GM20000 (cell line): ENCODE measurements at regions not wholly inside any gene's neighbourhood (a gene's known extent, or its start where the extent isn't known, plus 50 kb on each side); places are given as distances from the start of the nearest gene placed in this dataset.
"Not testable (repeated sequence)": the region's sequence is repeated elsewhere in the genome, so short reads cannot be mapped to it uniquely, and the experiment has no call there.

ENCODE experiments used
- DNase-seq: peaks from one replicate; pipeline ENCODE4 v3.0.0; 2012; ENCODE audit warnings: low spot score
- TF ChIP-seq, protein P1 (sequence below): IDR thresholded peaks from 2 replicates; pipeline ENCODE4 v1.5.1; 2012; ENCODE audit warnings: mild to moderate bottlenecking, control low read depth; ENCODE audit errors: extremely low read depth, missing control alignments

DNA sequence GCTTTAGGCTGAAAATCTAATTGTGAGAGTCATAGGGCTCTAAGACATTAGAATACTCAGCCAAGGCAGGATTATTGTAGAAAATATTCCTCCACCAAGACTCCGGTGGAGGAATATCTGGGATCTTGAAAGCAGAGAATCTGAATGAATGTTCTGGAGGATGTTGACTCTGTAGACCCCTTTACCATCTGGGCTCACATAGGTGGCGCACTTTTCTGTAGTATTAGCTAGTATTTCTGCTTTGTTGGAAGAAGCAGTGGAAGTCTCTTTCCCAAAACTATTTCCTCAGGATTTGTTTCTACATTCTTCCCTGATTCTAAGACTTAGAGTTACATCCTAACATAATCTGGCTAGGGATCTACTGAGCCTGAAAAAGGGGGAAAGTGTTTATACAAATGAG is 752.4 kb upstream of the SEMA6A start:
- TF ChIP-seq, protein P1, sequence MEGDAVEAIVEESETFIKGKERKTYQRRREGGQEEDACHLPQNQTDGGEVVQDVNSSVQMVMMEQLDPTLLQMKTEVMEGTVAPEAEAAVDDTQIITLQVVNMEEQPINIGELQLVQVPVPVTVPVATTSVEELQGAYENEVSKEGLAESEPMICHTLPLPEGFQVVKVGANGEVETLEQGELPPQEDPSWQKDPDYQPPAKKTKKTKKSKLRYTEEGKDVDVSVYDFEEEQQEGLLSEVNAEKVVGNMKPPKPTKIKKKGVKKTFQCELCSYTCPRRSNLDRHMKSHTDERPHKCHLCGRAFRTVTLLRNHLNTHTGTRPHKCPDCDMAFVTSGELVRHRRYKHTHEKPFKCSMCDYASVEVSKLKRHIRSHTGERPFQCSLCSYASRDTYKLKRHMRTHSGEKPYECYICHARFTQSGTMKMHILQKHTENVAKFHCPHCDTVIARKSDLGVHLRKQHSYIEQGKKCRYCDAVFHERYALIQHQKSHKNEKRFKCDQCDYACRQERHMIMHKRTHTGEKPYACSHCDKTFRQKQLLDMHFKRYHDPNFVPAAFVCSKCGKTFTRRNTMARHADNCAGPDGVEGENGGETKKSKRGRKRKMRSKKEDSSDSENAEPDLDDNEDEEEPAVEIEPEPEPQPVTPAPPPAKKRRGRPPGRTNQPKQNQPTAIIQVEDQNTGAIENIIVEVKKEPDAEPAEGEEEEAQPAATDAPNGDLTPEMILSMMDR: no peak
- no peak for DNase-seq

DNA sequence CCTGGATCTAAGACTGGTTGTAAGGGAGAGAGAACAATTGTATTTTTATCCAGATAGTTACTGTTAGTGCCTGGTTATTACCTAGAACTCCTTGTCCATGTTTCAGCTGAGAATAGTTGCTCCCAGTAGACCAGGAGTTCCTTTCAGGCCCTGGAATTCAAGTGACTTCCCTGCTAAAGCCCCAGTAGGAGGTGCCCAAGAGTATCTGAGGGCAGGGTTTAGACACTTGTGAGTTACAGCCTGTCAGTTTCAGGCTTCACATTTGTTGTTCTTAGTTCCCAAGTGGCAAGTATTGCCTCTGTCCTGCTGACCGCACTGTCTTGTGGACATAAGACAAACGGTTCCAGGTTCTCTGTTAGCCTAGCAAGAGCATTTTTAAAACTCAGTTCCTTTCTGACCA is 743.9 kb upstream of the SEMA6A start:
- DNase-seq: no peak
- TF ChIP-seq, protein P1: no peak

DNA sequence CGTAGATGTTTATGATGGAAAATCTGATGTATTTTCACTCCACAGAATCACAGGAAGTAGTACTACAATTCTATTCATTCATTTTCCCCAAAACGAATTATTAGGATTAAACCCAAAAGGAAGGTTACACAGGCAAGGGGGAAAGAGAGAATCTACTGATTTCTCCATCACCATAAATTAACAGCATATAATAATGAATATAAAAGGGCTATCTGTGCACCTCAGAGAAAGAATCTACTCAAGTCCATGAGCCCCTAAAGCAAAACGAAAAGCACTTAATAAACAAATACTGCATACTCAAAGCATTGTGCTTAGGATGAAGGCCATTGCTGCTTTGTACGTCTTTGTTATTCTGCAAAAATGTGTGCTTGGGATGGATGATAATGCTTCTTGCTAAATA is 740.5 kb upstream of the SEMA6A start:
- TF ChIP-seq, protein P1: no peak

DNA sequence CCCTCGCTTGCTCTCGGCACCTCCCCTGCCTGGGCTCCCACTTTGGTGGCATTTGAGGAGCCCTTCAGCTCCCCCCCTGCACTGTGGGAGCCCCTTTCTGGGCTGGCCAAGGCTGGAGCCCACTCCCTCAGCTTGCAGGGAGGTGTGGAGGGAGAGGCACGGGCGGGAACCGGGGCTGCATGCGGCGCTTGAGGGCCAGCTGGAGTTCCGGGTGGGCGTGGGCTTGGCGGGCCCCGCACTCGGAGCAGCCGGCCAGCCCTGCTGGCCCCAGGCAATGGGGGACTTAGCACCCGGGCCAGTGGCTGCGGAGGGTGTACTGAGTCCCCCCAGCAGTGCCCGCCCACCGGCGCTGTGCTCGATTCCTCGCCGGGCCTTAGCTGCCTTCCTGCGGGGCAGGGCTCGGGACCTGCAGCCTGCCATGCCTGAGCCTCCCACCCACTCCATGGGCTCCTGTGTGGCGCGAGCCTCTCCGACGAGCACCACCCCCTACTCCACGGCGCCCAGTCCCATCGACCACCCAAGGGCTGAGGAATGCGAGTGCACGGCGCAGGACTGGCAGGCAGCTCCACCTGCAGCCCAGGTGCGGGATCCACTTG is 730.0 kb upstream of the SEMA6A start:
- not testable (repeated sequence) for DNase-seq

More for the DNA sequence above, 740.5 kb upstream of the SEMA6A start:
- no peak for DNase-seq

DNA sequence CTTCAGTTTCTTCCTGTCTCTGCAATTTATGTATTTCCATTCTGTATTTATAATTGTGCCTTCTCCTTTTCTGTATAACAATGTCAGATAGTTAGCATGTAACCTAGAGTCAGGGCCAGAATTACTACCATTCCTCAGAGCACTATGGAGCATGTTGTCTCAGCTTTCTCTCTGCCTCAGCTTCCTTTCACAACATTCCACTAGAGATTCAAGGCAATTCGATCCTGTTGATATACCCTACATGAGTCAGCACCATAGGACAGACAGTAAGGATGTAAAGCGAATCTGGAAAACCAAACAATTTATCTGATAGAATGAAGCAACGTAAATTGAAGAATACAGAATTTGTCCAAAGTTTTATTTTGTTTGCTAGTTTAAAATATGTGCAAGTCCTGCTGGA is 728.3 kb upstream of the SEMA6A start:
- no peak for DNase-seq
- TF ChIP-seq, protein P1: no peak

DNA sequence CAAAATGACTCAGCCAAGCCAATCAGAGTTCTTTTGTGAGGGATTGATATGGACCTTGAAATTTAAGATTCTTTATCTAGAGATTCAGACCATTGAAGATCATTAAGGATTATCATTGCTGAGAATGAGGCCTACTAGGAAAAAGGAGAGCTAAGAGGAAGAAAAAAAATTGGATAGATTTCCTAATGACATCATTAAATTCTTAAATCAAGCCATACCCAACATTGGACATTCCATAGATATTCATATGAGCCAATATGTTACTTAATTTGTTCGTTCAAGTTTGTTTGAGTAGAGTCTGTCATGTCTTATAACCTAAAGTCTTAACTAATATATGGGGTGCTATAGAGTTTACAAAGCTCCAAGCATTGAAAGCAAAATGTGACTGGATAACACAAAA is 727.9 kb upstream of the SEMA6A start:
- TF ChIP-seq, protein P1: no peak
- no peak for DNase-seq

DNA sequence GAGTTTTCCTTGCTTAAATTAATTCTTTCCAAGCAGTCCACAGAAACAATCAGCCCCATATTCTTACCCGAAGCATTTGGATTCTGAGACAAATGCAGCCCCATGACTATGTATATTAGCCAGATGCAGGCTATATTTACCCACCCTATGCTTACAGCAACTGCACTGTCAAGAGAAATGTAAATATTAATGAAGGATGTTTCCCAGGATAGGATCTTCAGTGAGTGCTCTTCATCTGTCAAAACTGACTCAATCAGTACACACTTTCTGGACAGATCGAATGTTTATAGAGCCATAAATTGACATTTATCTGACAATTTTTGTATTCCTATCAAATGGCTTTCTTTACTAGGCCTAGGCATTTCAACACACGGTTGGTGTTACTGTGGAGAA is 725.3 kb upstream of the SEMA6A start:
- DNase-seq: no peak
- TF ChIP-seq, protein P1: no peak

DNA sequence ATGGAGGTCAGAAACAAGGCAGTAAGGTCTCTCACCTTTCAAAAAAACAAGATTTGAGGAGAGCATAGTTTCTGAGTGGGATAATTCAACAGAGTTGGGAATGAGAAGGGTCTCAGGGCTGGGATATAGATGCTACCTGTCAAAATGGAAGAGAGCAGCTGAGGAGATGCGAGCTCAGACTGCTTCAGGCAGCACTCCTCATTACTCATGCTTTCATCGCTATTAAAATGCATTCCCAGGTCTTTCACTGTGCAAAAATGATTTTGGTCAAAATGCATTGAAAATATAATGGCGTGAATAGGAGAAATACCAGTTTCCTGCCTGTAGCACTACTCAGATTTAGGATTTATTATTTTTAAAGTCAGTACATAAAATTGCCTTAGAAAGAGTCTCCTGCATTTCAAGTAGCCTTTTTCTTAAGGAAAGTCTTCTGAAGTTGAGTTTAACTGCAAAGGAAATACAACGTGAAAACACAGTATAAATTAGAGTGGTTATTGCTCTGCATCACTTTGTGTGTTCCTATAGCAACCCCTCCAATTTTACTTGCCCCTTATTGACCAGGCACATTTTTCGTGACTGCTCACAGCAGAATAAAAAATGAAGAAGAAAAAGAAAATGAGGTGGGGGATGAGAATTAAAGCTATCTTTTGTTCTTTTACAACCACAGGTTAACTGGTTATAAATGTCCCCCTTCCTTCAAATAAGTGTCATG is 724.8 kb upstream of the SEMA6A start:
- DNase-seq: no peak
- TF ChIP-seq, protein P1: no peak
